ENCODE measurements at regions not wholly inside any gene's neighbourhood (a gene's known extent, or its start where the extent isn't known, plus 50 kb on each side); places are given as distances from the start of the nearest gene placed in this dataset.

DNA sequence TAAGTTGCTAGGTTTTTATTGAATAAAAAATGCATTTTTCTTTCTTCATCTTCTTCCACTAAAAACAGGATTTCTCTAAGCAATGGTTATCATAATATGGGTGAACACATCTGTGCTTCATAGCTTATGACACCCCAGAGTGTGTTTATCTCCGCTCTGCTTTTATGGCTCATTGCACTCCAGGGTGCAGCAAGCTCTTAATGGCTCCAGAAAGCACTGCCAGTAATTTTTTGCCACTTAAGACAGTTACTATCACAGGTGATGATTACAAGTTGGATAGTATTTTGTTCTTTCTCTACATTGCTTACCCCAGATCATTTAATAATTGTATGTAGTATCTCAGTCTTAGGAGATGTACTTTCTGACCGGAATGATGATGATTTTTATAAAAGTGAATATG, 239.3 kb upstream of the CDH20 start:
- 66 to 70% methylated on average over 2 of the region's 2 CpGs for WGBS, 2 donors
- Histone ChIP-seq H3K27me3 (no peaks in the 10 kb centered on the region), H3K27ac (no peak overlapping the region), H3K36me3 (replicated peaks in 1 of 2; ENCODE audit: insufficient read depth in 1 of 2, low read depth in 2 of 2) (no peaks in the 10 kb centered on the region), H3K4me1 (no peaks in the 10 kb centered on the region), H3K4me3 (no peak overlapping the region), H3K9me3 (no peaks in the 10 kb centered on the region)
- DNase-seq, result peak in 1 of 4 donors; percentile 8
- TF ChIP-seq POLR2A (IDR thresholded peaks at IDR 0.05), result no peak
- TF ChIP-seq, protein P1, sequence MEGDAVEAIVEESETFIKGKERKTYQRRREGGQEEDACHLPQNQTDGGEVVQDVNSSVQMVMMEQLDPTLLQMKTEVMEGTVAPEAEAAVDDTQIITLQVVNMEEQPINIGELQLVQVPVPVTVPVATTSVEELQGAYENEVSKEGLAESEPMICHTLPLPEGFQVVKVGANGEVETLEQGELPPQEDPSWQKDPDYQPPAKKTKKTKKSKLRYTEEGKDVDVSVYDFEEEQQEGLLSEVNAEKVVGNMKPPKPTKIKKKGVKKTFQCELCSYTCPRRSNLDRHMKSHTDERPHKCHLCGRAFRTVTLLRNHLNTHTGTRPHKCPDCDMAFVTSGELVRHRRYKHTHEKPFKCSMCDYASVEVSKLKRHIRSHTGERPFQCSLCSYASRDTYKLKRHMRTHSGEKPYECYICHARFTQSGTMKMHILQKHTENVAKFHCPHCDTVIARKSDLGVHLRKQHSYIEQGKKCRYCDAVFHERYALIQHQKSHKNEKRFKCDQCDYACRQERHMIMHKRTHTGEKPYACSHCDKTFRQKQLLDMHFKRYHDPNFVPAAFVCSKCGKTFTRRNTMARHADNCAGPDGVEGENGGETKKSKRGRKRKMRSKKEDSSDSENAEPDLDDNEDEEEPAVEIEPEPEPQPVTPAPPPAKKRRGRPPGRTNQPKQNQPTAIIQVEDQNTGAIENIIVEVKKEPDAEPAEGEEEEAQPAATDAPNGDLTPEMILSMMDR (IDR thresholded peaks at IDR 0.05), result no peak
- ATAC-seq, result no peak
- intact Hi-C loops (cut with DNase I), result no loop called here

DNA sequence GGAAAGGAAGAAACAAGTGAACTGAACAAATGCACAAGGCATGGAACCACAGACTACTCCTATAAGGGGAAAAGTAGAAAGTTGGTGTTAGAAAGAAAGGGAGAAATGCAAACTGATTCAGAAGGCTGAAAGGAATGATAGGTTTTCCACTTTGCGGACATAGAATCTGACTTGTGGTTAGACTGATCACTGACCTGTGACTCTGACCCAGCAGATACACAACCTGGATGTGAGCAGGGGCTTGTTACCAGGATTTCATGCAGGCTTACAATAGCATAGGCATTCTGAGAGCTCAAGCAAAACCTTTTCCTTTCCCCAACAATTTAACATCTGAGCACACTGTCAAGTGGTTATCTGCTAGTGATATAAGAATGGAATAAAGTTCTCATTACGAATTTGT, 237.0 kb upstream of the CDH20 start:
- ATAC-seq (no peak), DNase-seq (no peak)
- Histone ChIP-seq H3K27me3 (no peaks in the 10 kb centered on the region), H3K9me3 (no peaks in the 10 kb centered on the region), H3K4me3 (no peak overlapping the region), H3K4me1 (no peaks in the 10 kb centered on the region), H3K36me3 (replicated peaks in 1 of 2; ENCODE audit: insufficient read depth in 1 of 2, low read depth in 2 of 2) (no peaks in the 10 kb centered on the region), H3K27ac (no peak overlapping the region)
- intact Hi-C loops (cut with DNase I), result no loop called here
- WGBS, 2 donors, result 48 to 65% methylated on average over 2 of the region's 2 CpGs
- TF ChIP-seq POLR2A (IDR thresholded peaks at IDR 0.05), result no peak
- TF ChIP-seq, protein P1 (IDR thresholded peaks at IDR 0.05), result no peak

DNA sequence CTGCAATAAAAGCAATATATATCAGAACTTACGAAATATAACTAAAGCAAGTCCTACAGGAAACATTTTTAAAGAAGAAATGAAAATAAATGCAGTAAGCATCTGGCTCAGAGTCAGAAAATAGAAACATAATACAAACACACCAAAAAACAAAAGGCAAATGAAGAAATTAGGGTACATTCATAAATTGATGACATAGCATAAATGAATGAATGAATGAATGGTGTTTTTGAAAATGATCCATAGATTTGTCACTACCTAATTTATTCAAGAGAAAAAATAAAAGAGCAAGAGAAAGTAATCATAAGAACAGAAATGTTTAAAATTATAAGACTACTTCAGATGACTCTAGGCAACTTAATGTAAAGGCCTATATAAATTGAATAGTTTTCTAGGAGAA, 226.1 kb upstream of the CDH20 start:
- H3K27ac ChIP-seq, result no peak overlapping the region
- H3K9me3 ChIP-seq, result no peaks in the 10 kb centered on the region
- no peaks in the 10 kb centered on the region for H3K36me3 ChIP-seq (replicated peaks in 1 of 2; ENCODE audit: insufficient read depth in 1 of 2, low read depth in 2 of 2)
- no peak for DNase-seq
- H3K27me3 ChIP-seq, result no peaks in the 10 kb centered on the region
- H3K4me3 ChIP-seq, result no peak overlapping the region
- no peaks in the 10 kb centered on the region for H3K4me1 ChIP-seq
- no peak for ATAC-seq
- intact Hi-C loops (cut with DNase I), result no loop called here
- no peak for TF ChIP-seq POLR2A (IDR thresholded peaks at IDR 0.05)
- TF ChIP-seq, protein P1 (IDR thresholded peaks at IDR 0.05), result no peak
- WGBS, 2 donors, result 72 to 77% methylated on average over 1 of the region's 1 CpG

DNA sequence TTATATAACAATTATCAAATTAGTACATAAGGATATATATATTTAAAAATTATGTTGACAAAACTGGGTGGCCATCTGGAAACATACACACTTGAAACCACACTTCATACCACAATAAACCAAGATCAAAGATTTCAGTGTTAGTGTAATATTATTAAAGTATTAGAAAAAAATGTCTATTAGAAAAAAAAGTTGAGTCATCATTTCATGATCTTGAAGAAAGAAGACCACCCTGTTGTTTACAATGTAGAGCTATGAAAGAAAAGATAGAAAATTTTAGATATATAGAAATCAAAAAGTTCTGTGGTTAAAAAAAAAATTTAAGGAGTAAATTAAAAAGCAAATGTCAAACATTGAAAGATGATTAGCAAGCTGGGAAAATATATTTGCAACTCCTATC, 224.5 kb upstream of the CDH20 start:
- no peak overlapping the region for H3K4me3 ChIP-seq
- no peak for ATAC-seq
- H3K27ac ChIP-seq, result no peak overlapping the region
- H3K27me3 ChIP-seq, result no peaks in the 10 kb centered on the region
- H3K36me3 ChIP-seq (replicated peaks in 1 of 2; ENCODE audit: insufficient read depth in 1 of 2, low read depth in 2 of 2), result no peaks in the 10 kb centered on the region
- no peak for DNase-seq
- intact Hi-C loops (cut with DNase I), result no loop called here
- TF ChIP-seq, protein P1 (IDR thresholded peaks at IDR 0.05), result no peak
- no peaks in the 10 kb centered on the region for H3K9me3 ChIP-seq
- no peaks in the 10 kb centered on the region for H3K4me1 ChIP-seq

DNA sequence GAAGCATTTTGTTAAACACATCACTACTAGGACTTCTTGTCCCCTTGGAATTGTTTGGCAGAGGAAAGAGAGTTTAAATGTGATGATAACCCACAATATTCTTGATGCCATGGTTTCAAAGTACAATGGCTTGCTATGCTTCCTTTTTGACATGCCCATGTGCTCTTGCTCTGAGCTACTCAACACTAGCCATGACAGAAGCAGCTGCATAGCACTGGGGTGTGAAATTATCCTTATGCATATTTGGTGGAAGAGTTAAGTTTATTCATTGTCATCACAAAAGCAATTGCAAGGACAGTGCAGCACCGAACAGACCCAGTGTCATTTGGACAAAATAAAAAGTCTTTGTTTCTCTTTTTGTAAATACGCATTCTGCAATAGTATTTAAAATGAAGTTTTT, 209.9 kb upstream of the CDH20 start:
- TF ChIP-seq, protein P1 (IDR thresholded peaks at IDR 0.05), result no peak
- TF ChIP-seq POLR2A (IDR thresholded peaks at IDR 0.05), result no peak
- ATAC-seq, result no peak
- Histone ChIP-seq H3K4me1 (no peaks in the 10 kb centered on the region), H3K9me3 (no peaks in the 10 kb centered on the region), H3K36me3 (replicated peaks in 1 of 2; ENCODE audit: insufficient read depth in 1 of 2, low read depth in 2 of 2) (no peaks in the 10 kb centered on the region), H3K27me3 (no peaks in the 10 kb centered on the region), H3K4me3 (no peak overlapping the region), H3K27ac (no peak overlapping the region)
- intact Hi-C loops (cut with DNase I), result no loop called here
- 76 to 88% methylated on average over 2 of the region's 2 CpGs for WGBS, 2 donors
- no peak for DNase-seq

Measured in body of pancreas (tissue), 4 donors.